LHCN-M2 (cell line): ENCODE measurements at regions not wholly inside any gene's neighbourhood (a gene's known extent, or its start where the extent isn't known, plus 50 kb on each side); places are given as distances from the start of the nearest gene placed in this dataset.

Source experiments
- DNase-seq: peaks from one replicate; pipeline ENCODE4 v3.0.0-alpha.2; 2012; ENCODE audit warnings: low read depth

GRCh38 chr20:17819395-17820093 is 119.8 kb downstream of the BANF2 start:
- no peak for DNase-seq

GRCh38 chr20:17818187-17818586 is 118.4 kb downstream of the BANF2 start:
- DNase-seq: no peak

GRCh38 chr20:17816804-17817587 is 117.2 kb downstream of the BANF2 start:
- peak; percentile 25 for DNase-seq

GRCh38 chr20:17811628-17811965 is 111.8 kb downstream of the BANF2 start:
- DNase-seq: no peak

GRCh38 chr20:17810847-17811627 is 111.3 kb downstream of the BANF2 start:
- DNase-seq: no peak

GRCh38 chr20:17810062-17810631 is 110.4 kb downstream of the BANF2 start:
- DNase-seq: no peak

GRCh38 chr20:17809362-17810061 is 109.7 kb downstream of the BANF2 start:
- no peak for DNase-seq

GRCh38 chr20:17808782-17809181 is 109.0 kb downstream of the BANF2 start:
- DNase-seq: no peak

GRCh38 chr20:17808357-17808756 is 108.6 kb downstream of the BANF2 start:
- DNase-seq: no peak

GRCh38 chr20:17807651-17808050 is 107.9 kb downstream of the BANF2 start:
- DNase-seq: peak; percentile 29

GRCh38 chr20:17806739-17807441 is 107.1 kb downstream of the BANF2 start:
- no peak for DNase-seq

GRCh38 chr20:17806107-17806506 is 106.3 kb downstream of the BANF2 start:
- no peak for DNase-seq

GRCh38 chr20:17803765-17804164 is 104.0 kb downstream of the BANF2 start:
- DNase-seq: no peak

GRCh38 chr20:17799575-17800227 is 99.9 kb downstream of the BANF2 start:
- no peak for DNase-seq

GRCh38 chr20:17798601-17799000 is 98.8 kb downstream of the BANF2 start:
- DNase-seq: no peak

GRCh38 chr20:17797579-17797978 is 97.8 kb downstream of the BANF2 start:
- no peak for DNase-seq

- DNase-seq: no peak
Measured at GRCh38 chr20:17797161-17797560, 97.4 kb downstream of the BANF2 start.

GRCh38 chr20:17796091-17796563 is 96.4 kb downstream of the BANF2 start:
- peak; percentile 73 for DNase-seq

- DNase-seq: peak; percentile 38
Measured at GRCh38 chr20:17795501-17796071, 95.8 kb downstream of the BANF2 start.

- no peak for DNase-seq
Measured at GRCh38 chr20:17795003-17795402, 95.2 kb downstream of the BANF2 start.
